HepG2 (cell line): ENCODE measurements at regions not wholly inside any gene's neighbourhood (a gene's known extent, or its start where the extent isn't known, plus 50 kb on each side); places are given as distances from the start of the nearest gene placed in this dataset.

Source experiments
- ATAC-seq: fragments of 200-7000 bp; cut with Tn5 transposase; 3 replicates; pipeline ENCODE4 v1.9.1; 2020; ENCODE audit warnings: mild to moderate bottlenecking, moderate library complexity
- BruUV-seq: library from RNA; stranded (reverse); fragments of 400-500 nt; replicated peaks from 2 replicates; lab custom pipeline; 2021; lab: Mats Ljungman, UMichigan
- CTCF ChIA-PET: fragments of 300-600 bp; formaldehyde crosslinking; extraction: SDS; loops from one replicate; lab custom pipeline; 2021; ENCODE audit warnings: low total read pairs, inconsistent platforms, low intra/inter-chr PET ratio; lab: Yijun Ruan, JAX
- POLR2A ChIA-PET: fragments of 350-600 bp; sonication (Branson Sonifier 250); formaldehyde crosslinking; loops from one replicate; lab custom pipeline; 2020; ENCODE audit warnings: antibody characterized with exemption, inconsistent platforms; lab: Yijun Ruan, JAX
- DNase-seq: peaks from one replicate; pipeline ENCODE4 v3.0.0-alpha.2; 2015; ENCODE audit warnings: low spot score
- FAIRE-seq: peaks from 3 replicates; lab custom pipeline; 2011; peaks lifted over from hg19 to GRCh38; lab: Jason Lieb, UNC
- H2AFZ ChIP-seq: one replicate; pipeline ENCODE4 v1.6.1; 2011; ENCODE audit warnings: low read length, inconsistent platforms
- H3K27ac ChIP-seq: fragments of 300-600 bp; 3 replicates; pipeline ENCODE4 v1.8.0; 2011; ENCODE audit warnings: mixed run types, mild to moderate bottlenecking, mixed read lengths, low read length, inconsistent platforms; ENCODE audit not compliant: insufficient read depth; ENCODE audit errors: extremely low read length
- H3K27me3 ChIP-seq, 2 experiments: fragments of 200-600 bp in 1 of 2; 2 replicates in 1 of 2; 3 replicates in 1 of 2; pipeline versions ENCODE4 v1.6.0 to v1.8.0; 2011; ENCODE audit warnings: low read length in 2 of 2, mild to moderate bottlenecking in 2 of 2, moderate library complexity in 2 of 2, inconsistent platforms in 1 of 2; ENCODE audit not compliant: insufficient read depth in 2 of 2, control insufficient read depth in 1 of 2
- H3K36me3 ChIP-seq, 2 experiments: fragments of 200-600 bp in 1 of 2; replicated peaks in 1 of 2; 2 replicates in 1 of 2; 3 replicates in 1 of 2; pipeline versions ENCODE4 v1.5.1 to v1.8.0; 2011; ENCODE audit warnings: low read length in 2 of 2, inconsistent platforms in 1 of 2; ENCODE audit not compliant: insufficient read depth in 2 of 2, control insufficient read depth in 1 of 2
- H3K4me1 ChIP-seq: 2 replicates; pipeline ENCODE4 v1.5.1; 2012; ENCODE audit warnings: low read length, inconsistent platforms; ENCODE audit not compliant: insufficient read depth
- H3K4me2 ChIP-seq: 2 replicates; pipeline ENCODE4 v1.6.0; 2011; ENCODE audit warnings: low read depth, low read length, inconsistent platforms
- H3K4me3 ChIP-seq, 3 experiments: fragments of 200-600 bp in 1 of 3; sonication (generic), shearing (Covaris generic) in 1 of 3; replicated peaks in 1 of 3; 2 replicates each; pipeline ENCODE4 v1.5.1; 2011 to 2016; ENCODE audit warnings: low read length in 3 of 3, inconsistent platforms in 2 of 3, low read depth in 2 of 3, mild to moderate bottlenecking in 2 of 3, control low read depth in 1 of 3, mixed read lengths in 1 of 3; ENCODE audit not compliant: insufficient read depth in 1 of 3
- H3K79me2 ChIP-seq: one replicate; pipeline ENCODE4 v1.6.1; 2011; ENCODE audit warnings: low read length, inconsistent platforms; ENCODE audit not compliant: insufficient read depth
- H3K9ac ChIP-seq: 2 replicates; pipeline ENCODE4 v1.6.0; 2011; ENCODE audit warnings: mild to moderate bottlenecking, low read depth, low read length, inconsistent platforms; ENCODE audit not compliant: insufficient read depth
- H3K9me3 ChIP-seq: 2 replicates; pipeline ENCODE4 v1.5.1; 2012; ENCODE audit warnings: mild to moderate bottlenecking, low read length
- H4K20me1 ChIP-seq: 2 replicates; pipeline ENCODE4 v1.6.0; 2011; ENCODE audit warnings: inconsistent platforms, mild to moderate bottlenecking, low read length, moderate library complexity; ENCODE audit not compliant: insufficient read depth
- ELF3 ChIP-seq: IDR thresholded peaks from 2 replicates; pipeline ENCODE4 v1.6.1; 2016; ENCODE audit warnings: missing genetic modification reagents, missing compliant biosample characterization
- EZH2 ChIP-seq: conservative IDR thresholded peaks from 2 replicates; pipeline ENCODE4 v1.6.1; 2012; ENCODE audit warnings: mild to moderate bottlenecking, low read depth, low read length, moderate library complexity
- FOXO1 ChIP-seq: sonication (generic); formaldehyde crosslinking; IDR thresholded peaks from 2 replicates; pipeline ENCODE4 v1.4.0; 2020; ENCODE audit warnings: missing genetic modification reagents
- FUBP1 ChIP-seq: sonication (generic); formaldehyde crosslinking; IDR thresholded peaks from 2 replicates; pipeline ENCODE4 v1.5.1; 2020; ENCODE audit warnings: missing genetic modification reagents, mild to moderate bottlenecking, borderline replicate concordance
- GATAD1 ChIP-seq: IDR thresholded peaks from 2 replicates; pipeline ENCODE4 v1.6.1; 2016; ENCODE audit warnings: missing genetic modification reagents, missing compliant biosample characterization
- GTF3A ChIP-seq: sonication (generic); formaldehyde crosslinking; conservative IDR thresholded peaks from 2 replicates; pipeline ENCODE4 v1.4.0; 2020; ENCODE audit warnings: mild to moderate bottlenecking, missing genetic modification reagents
- HBP1 ChIP-seq: IDR thresholded peaks from 2 replicates; pipeline ENCODE4 v1.6.1; 2016; ENCODE audit warnings: low read depth, control low read depth
- JUND ChIP-seq: sonication (generic); formaldehyde crosslinking; IDR thresholded peaks from 2 replicates; pipeline ENCODE4 v1.8.0; 2022; ENCODE audit warnings: mild to moderate bottlenecking, missing genetic modification reagents
- KLF9 ChIP-seq: IDR thresholded peaks from 2 replicates; pipeline ENCODE4 v1.6.1; 2016; ENCODE audit warnings: low read depth
- MED13 ChIP-seq: sonication (generic); formaldehyde crosslinking; IDR thresholded peaks from 2 replicates; pipeline ENCODE4 v1.5.0; 2020; ENCODE audit warnings: missing genetic modification reagents
- PCBP2 ChIP-seq: fragments of 200-400 bp; formaldehyde crosslinking; optimal IDR thresholded peaks from 2 replicates; pipeline ENCODE3; 2018; ENCODE audit warnings: low read length, low read depth; ENCODE audit not compliant: poor library complexity, severe bottlenecking
- SIN3A ChIP-seq: IDR thresholded peaks from 2 replicates; pipeline ENCODE4 v1.6.1; 2011; ENCODE audit warnings: low read depth, mild to moderate bottlenecking, control low read depth, low read length, borderline replicate concordance
- SRF ChIP-seq: IDR thresholded peaks from 2 replicates; pipeline ENCODE4 v1.6.1; 2011; ENCODE audit warnings: mild to moderate bottlenecking, low read depth, low read length, moderate library complexity
- THAP9 ChIP-seq: sonication (generic); formaldehyde crosslinking; IDR thresholded peaks from 2 replicates; pipeline ENCODE4; 2020; ENCODE audit warnings: missing genetic modification reagents, mild to moderate bottlenecking, borderline replicate concordance
- ZFP36L1 ChIP-seq: sonication (generic); formaldehyde crosslinking; IDR thresholded peaks from 2 replicates; pipeline ENCODE4 v1.8.0; 2022; ENCODE audit warnings: mild to moderate bottlenecking, missing genetic modification reagents, moderate library complexity
- ZKSCAN8 ChIP-seq: IDR thresholded peaks from 2 replicates; pipeline ENCODE4 v1.6.1; 2016; ENCODE audit warnings: borderline replicate concordance, missing genetic modification reagents, missing compliant biosample characterization
- ZNF354B ChIP-seq: sonication (generic); formaldehyde crosslinking; IDR thresholded peaks from 2 replicates; pipeline ENCODE4 v1.8.0; 2022; ENCODE audit warnings: mild to moderate bottlenecking, missing genetic modification reagents
- ZNF564 ChIP-seq: sonication (generic); formaldehyde crosslinking; IDR thresholded peaks from 2 replicates; pipeline ENCODE4 v1.8.1; 2023; ENCODE audit warnings: mild to moderate bottlenecking, missing genetic modification reagents
- ZNF570 ChIP-seq: sonication (generic); formaldehyde crosslinking; IDR thresholded peaks from 2 replicates; pipeline ENCODE4 v1.4.0; 2020; ENCODE audit warnings: mild to moderate bottlenecking, missing genetic modification reagents, borderline replicate concordance
- ZNF75D ChIP-seq: sonication (generic); formaldehyde crosslinking; IDR thresholded peaks from 2 replicates; pipeline ENCODE4 v1.8.1; 2023; ENCODE audit warnings: missing genetic modification reagents, mild to moderate bottlenecking, borderline replicate concordance
- ZNF777 ChIP-seq: sonication (generic); formaldehyde crosslinking; IDR thresholded peaks from 2 replicates; pipeline ENCODE4 v1.4.0; 2020; ENCODE audit warnings: missing genetic modification reagents
- WGBS: methylation state at CpG from one replicate; pipeline ENCODE4 v1.1.6; 2017; ENCODE audit warnings: low lambda C conversion rate; 5-methylcytosine and 5-hydroxymethylcytosine counted together
- in situ Hi-C: cut with HindIII; loops from 2 replicates; pipeline ENCODE4 v1.10.0; 2017; ENCODE audit warnings: low pct_unique_long_range_greater_than_20kb; ENCODE audit not compliant: extremely low pct_ligation_motif_present
- intact Hi-C: fragments of 100-400 bp; cut with micrococcal nuclease; formaldehyde crosslinking; loops from one replicate; pipeline ENCODE4 v1.10.0; 2022; ENCODE audit not compliant: unreplicated experiment

GRCh38 chr3:145649368-145649887, 511.6 kb downstream of the PLOD2 start:
- Histone ChIP-seq H3K27ac (peak overlapping the region; percentile 48), H3K9me3 (no peaks in the 10 kb centered on the region), H3K9ac (no peak overlapping the region), H3K4me3 (no peak overlapping the region; a peak in 1 of 6 replicates), H3K4me1 (peaks cover 24% of the 10 kb centered on the region), H3K4me2 (peak overlapping the region; percentile 25), H3K79me2 (no peaks in the 10 kb centered on the region), H3K36me3 (no peaks in the 10 kb centered on the region), H2AFZ (no peak overlapping the region), H3K27me3 (no peaks in the 10 kb centered on the region), H4K20me1 (no peaks in the 10 kb centered on the region)
- WGBS, result 47% methylated on average over 8 of the region's 8 CpGs
- DNase-seq (peak; percentile 81), FAIRE-seq (peak; percentile 83), ATAC-seq (peak; percentile 99)
- ChIA-PET CTCF (no interaction called here), POLR2A (no interaction called here)
- no TSS peak for BruUV-seq
- intact Hi-C loops (loop anchor here (1.0 kb wide), 1 partner anchor 9 kb away; no protein-coding TSS in a partner anchor), in situ Hi-C loops (no loop called here)
- no peak for TF ChIP-seq EZH2
- peak; percentile 56; the same call in 1 of the 2 replicates for TF ChIP-seq ELF3 (CRISPR knock-in tag)
- no peak for TF ChIP-seq SIN3A
- no peak for TF ChIP-seq JUND (CRISPR knock-in tag)
- TF ChIP-seq SRF, result no peak
- no peak for TF ChIP-seq ZFP36L1
- TF ChIP-seq MED13 (CRISPR knock-in tag), result no peak
- no peak for TF ChIP-seq KLF9 (CRISPR knock-in tag)
- TF ChIP-seq ZNF777 (CRISPR knock-in tag), result no peak
- no peak for TF ChIP-seq GTF3A (CRISPR knock-in tag)
- TF ChIP-seq ZNF564 (CRISPR knock-in tag), result 0 out of 2 replicates have a peak, but pooled peaks have one; percentile 47
- no peak for TF ChIP-seq ZNF354B (CRISPR knock-in tag)
- TF ChIP-seq ZNF75D (CRISPR knock-in tag), result no peak
- TF ChIP-seq FUBP1 (CRISPR knock-in tag), result no peak
- TF ChIP-seq THAP9 (CRISPR knock-in tag), result no peak
- TF ChIP-seq ZNF570 (CRISPR knock-in tag), result no peak
- TF ChIP-seq HBP1 (CRISPR knock-in tag), result no peak
- TF ChIP-seq PCBP2, result no peak
- TF ChIP-seq GATAD1 (CRISPR knock-in tag), result 0 out of 2 replicates have a peak, but pooled peaks have one; percentile 15
- peak; percentile 22; the same call in 1 of the 2 replicates for TF ChIP-seq FOXO1 (CRISPR knock-in tag)
- TF ChIP-seq ZKSCAN8, result no peak
